D721Med (cell line): ENCODE measurements at regions not wholly inside any gene's neighbourhood (a gene's known extent, or its start where the extent isn't known, plus 50 kb on each side); places are given as distances from the start of the nearest gene placed in this dataset.
A peak's percentile ranks its signal among the peaks of the same experiment; 100 is the strongest.

Experiments
- DNase-seq: peaks from one replicate; pipeline ENCODE4 v3.0.0; 2011; ENCODE audit warnings: low spot score; ENCODE audit not compliant: insufficient read length
- FAIRE-seq: peaks from 2 replicates; lab custom pipeline; 2011; peaks lifted over from hg19 to GRCh38; lab: Jason Lieb, UNC
- CTCF ChIP-seq: IDR thresholded peaks from 2 replicates; pipeline ENCODE4 v1.5.1; 2012; ENCODE audit warnings: mild to moderate bottlenecking, control low read depth; ENCODE audit not compliant: insufficient read depth; ENCODE audit errors: missing control alignments

- no peak for TF ChIP-seq CTCF
- DNase-seq (no peak), FAIRE-seq (no peak)
These were observed 174.9 kb upstream of the SPRY4 start for GRCh38 chr5:142499591-142500226.

GRCh38 chr5:142498298-142498697 lies 173.5 kb upstream of the SPRY4 start:
- no peak for FAIRE-seq
- no peak for DNase-seq
- no peak for TF ChIP-seq CTCF

- no peak for DNase-seq
- FAIRE-seq, result no peak
- no peak for TF ChIP-seq CTCF
These were observed 170.7 kb upstream of the SPRY4 start for GRCh38 chr5:142495531-142495930.

GRCh38 chr5:142493875-142494518 lies 169.2 kb upstream of the SPRY4 start:
- no peak for FAIRE-seq
- no peak for DNase-seq
- no peak for TF ChIP-seq CTCF

- FAIRE-seq (no peak), DNase-seq (no peak)
- no peak for TF ChIP-seq CTCF
These were observed 168.0 kb upstream of the SPRY4 start for GRCh38 chr5:142492781-142493281.

GRCh38 chr5:142491679-142492078 lies 166.9 kb upstream of the SPRY4 start:
- DNase-seq, result no peak
- peak; percentile 48 for FAIRE-seq
- TF ChIP-seq CTCF, result no peak

- FAIRE-seq (no peak), DNase-seq (peak; percentile 37)
- TF ChIP-seq CTCF, result no peak
These were observed 166.4 kb upstream of the SPRY4 start for GRCh38 chr5:142491270-142491669.
